LoVo (cell line): ENCODE measurements at regions not wholly inside any gene's neighbourhood (a gene's known extent, or its start where the extent isn't known, plus 50 kb on each side); places are given as distances from the start of the nearest gene placed in this dataset.
"Not testable (repeated sequence)": the region's sequence is repeated elsewhere in the genome, so short reads cannot be mapped to it uniquely, and the experiment has no call there.

Source experiments
- DNase-seq: peaks from one replicate; pipeline ENCODE4 v3.0.0-alpha.2; 2016; ENCODE audit warnings: low spot score

DNA sequence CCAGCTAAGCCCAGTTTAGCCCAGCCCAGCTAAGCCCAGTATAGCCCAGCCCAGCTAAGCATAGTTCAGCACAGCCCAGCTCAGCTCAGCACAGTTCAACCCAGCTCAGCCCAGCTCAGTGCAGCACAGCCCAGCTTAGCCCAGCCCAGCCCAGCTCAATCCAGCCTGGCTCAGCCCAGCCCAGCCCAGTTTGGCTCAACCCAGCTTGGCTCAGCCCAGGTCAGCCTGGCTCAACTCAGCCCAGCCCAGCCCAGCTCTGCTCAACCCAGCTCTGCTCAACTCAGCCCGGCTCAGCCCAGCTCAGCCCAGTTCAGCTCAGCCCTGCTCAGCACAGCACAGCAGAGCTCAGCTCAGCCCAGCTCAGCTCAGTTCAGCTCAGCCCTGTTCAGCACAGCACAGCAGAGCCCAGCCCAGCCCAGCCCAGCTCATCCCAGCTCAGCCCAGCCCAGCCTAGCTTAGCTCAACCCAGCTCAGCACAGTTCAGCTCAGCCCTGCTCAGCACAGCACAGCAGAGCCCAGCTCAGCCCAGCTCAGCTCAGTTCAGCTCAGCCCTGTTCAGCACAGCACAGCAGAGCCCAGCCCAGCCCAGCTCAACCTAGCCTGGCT, 330.9 kb downstream of the TMEM121 start:
- no peak for DNase-seq

DNA sequence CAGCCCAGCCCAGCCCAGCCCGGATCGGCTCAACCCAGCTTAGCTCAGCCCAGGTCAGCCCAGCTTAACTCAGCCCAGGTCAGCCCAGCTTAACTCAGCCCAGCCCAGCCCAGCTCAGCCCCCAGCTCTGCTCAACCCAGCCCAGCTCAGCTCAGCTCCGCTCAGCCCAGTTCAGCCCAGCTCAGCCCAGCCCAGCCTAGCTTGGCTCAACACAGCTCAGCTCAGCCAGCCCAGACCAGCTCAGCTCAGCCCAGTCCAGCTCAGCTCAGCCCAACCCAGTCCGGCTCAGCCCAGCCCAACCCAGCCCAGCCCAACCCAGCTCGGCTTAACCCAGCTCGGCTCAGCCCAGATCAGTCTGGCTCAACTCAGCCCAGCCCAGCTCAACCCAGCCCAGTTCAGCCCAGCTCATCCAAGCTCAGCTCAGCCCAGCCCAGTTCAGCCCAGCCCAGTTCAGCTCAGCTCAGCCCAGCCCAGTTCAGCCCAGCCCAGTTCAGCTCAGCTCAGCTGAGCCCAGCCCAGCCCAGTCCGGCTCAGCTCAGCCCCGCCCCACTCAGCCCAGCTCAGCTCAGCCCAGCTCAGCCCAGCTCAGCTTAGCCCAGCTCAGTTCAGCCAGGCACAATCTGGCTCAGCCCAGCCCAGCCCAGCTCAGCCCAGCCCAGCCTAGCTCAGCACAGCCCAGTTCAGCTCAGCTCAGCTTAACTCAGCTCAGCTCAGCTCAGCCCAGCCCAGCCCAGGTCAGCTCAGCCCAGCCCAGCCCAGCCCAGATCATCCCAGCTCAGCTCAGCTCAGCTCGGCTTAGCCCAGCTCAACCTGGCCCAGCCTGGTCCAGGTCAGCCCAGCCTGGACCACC, 331.7 kb downstream of the TMEM121 start:
- no peak for DNase-seq

DNA sequence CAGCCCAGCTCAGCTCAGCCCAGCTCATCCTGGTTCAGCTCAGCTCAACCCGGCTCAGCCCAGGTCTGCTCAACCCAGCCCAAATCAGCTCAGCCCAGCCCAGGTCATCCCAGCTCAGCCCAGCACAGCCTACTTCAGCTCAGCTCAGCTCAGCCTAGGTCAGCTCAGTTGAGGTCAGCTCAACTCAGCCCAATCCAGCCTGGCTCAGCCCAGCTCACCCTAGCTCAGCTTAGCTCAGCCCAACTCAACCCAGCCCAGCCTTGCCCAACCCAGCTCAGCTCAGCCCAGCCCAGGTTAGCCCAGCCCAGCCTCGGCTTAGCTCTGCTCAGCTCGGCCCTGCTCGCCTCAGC, 332.3 kb downstream of the TMEM121 start:
- no peak for DNase-seq

DNA sequence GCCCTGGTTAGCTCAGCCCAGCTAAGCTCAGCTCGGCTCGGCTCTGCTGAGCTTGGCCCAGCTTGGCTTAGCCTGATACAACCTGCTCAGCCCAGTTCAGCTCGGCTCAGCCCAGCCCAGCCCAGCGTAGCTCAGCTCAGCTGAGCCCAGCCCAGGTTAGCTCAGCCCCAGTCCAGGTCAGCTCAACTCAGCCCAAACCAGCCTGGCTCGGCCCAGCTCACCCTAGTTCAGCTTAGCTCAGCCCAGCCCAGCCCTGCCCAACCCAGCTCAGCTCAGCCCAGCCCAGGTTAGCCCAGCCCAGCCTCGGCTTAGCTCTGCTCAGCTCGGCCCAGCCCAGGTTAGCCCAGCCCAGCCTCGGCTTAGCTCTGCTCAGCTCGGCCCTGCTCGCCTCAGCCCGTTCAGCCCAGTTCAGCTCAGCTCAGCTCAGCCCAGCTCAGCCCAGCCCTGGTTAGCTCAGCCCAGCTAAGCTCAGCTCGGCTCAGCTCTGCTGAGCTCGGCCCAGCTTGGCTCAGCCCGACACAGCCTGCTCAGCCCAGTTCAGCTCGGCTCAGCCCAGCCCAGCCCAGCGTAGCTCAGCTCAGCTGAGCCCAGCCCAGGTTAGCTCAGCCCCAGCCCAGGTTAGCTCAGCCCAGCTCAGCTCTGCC, 332.8 kb downstream of the TMEM121 start:
- DNase-seq, result not testable (repeated sequence)

DNA sequence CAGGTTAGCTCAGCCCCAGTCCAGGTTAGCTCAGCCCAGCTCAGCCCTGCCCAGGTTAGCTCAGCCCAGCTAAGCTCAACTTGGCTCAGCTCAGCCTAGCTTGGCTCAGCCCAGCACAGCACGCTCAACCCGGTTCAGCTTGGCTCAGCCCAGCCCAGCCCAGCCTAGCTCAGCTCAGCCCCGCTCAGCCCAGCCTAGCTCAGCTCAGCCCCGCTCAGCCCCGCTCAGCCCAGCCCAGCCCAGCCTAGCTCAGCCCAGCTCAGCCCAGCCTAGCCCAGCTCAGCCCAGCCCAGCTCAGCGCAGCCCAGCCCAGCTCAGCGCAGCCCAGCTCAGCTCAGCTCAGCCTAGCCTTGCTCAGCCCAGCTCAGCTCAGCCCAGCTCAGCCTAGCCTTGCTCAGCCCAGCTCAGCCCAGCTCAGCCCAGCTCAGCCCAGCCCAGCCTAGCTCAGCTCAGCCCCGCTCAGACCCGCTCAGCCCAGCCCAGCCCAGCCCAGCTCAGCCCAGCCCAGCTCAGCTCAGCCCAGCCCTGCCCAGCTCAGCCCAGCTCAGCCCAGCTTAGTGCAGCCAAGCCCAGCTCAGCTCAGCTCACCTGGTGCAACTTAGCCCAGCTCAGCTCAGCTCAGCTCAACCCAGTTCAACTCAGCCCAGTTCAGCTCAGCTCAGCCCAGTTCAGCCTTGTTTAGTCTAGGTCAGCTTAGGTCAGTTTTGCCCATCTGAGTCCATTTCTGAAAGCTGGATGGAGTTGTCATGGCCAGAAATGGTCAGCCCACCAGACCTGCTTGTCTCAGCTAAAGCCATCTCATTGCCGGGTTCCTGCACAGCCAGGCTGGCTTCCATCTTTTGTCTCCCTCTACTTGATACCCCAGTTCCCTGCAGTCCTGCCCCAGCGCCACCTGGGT, 333.6 kb downstream of the TMEM121 start:
- no peak for DNase-seq

DNA sequence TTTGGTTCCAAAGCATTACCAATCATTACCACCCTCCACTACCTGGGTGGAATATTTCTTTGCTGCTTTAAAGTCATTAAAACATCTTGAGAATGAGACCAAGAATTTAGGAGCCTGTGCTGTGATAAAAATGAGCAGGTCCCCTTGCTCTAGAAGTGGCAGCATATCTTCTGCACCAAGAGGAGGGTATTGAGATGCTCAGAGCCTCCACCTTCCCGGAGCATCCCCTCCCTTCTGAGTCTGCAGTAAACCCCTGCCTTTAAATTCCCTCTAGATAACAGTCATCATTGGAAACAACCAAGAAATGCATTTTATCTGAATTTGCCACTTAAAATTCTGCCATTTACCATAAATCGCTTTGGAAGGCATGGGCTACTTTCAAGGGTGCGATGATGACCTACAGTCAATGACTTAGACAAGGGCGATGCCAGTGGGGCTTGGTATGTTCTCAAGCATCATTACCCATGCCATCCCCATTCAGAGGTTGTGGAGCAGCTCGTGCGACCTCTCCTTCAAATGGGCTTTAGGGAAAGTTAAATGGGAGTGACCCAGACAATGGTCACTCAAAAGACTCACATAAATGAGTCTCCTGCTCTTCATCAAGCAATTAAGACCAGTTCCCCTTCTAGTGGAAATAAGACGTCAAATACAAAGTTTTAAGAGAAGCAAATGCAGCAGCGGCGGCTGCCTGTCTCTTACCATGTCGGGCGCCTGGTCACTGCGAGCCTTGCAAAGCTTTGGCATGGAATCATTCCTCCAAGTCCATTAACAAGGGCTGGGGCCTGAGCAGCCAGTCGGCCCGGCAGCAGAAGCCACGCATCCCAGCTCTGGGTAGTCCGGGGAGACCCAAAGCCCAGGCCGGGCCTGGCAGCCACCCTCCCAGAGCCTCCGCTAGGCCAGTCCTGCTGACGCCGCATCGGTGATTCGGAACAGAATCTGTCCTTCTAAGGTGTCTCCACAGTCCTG, 334.5 kb downstream of the TMEM121 start:
- DNase-seq, result no peak

DNA sequence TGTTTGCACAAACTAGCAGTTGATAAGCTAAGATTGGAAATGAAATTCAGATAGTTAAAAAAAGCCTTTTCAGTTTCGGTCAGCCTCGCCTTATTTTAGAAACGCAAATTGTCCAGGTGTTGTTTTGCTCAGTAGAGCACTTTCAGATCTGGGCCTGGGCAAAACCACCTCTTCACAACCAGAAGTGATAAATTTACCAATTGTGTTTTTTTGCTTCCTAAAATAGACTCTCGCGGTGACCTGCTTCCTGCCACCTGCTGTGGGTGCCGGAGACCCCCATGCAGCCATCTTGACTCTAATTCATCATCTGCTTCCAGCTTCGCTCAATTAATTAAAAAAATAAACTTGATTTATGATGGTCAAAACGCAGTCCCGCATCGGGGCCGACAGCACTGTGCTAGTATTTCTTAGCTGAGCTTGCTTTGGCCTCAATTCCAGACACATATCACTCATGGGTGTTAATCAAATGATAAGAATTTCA, 335.6 kb downstream of the TMEM121 start:
- no peak for DNase-seq

DNA sequence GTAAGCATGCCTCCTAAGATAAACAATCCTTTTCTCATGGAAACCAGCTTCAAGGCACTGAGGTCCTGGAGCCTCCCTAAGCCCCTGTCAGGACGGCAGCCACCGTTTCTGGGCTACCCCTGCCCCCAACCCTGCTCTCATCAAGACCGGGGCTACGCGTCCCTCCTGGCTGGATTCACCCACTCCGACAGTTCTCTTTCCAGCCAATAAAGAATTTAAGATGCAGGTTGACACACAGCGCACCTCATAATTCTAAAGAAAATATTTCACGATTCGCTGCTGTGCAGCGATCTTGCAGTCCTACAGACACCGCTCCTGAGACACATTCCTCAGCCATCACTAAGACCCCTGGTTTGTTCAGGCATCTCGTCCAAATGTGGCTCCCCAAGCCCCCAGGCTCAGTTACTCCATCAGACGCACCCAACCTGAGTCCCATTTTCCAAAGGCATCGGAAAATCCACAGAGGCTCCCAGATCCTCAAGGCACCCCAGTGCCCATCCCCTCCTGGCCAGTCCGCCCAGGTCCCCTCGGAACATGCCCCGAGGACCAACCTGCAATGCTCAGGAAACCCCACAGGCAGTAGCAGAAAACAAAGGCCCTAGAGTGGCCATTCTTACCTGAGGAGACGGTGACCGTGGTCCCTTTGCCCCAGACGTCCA, 336.3 kb downstream of the TMEM121 start:
- no peak for DNase-seq

DNA sequence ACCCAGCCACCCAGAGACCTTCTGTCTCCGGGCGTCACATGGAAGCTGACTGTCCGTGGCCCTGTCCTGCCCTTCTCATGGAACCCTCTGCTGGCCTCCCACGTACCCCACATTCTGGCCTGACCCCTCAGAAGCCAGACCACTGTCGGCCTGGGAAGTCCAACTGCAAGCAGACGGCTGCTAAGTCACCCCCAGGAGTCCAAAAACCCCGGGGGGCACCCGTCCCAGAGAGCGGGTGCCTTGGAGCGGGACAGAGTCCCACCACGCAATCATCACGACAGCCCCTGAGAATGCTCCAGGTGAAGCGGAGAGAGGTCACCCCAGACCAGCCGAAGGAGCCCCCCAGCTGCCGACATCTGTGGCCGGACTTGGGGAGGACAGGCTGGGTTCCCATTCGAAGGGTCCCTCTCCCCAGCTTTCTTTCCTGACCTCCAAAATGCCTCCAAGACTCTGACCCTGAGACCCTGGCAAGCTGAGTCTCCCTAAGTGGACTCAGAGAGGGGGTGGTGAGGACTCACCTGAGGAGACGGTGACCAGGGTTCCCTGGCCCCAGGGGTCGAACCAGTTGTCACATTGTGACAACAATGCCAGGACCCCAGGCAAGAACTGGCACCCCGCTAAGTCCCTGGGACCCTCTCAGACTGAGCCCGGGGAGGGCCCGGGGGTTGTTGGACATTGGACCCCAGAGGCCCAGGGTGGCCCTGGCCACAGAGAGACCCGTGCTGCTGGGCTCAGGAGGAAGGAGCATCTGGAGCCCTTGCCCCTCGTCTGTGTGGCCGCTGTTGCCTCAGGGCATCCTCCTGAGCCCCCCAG, 337.1 kb downstream of the TMEM121 start:
- DNase-seq, result no peak

DNA sequence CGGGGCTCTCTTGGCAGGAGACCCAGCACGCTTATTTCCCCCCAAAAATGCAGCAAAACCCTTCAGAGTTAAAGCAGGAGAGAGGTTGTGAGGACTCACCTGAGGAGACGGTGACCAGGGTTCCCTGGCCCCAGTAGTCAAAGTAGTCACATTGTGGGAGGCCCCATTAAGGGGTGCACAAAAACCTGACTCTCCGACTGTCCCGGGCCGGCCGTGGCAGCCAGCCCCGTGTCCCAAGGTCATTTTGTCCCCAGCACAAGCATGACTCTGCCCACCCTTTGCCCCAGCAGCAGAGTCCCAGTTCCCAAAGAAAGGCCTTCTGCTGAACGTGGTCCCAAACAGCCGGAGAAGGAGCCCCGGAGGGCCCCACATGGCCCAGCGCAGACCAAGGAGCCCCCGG, 337.7 kb downstream of the TMEM121 start:
- no peak for DNase-seq

DNA sequence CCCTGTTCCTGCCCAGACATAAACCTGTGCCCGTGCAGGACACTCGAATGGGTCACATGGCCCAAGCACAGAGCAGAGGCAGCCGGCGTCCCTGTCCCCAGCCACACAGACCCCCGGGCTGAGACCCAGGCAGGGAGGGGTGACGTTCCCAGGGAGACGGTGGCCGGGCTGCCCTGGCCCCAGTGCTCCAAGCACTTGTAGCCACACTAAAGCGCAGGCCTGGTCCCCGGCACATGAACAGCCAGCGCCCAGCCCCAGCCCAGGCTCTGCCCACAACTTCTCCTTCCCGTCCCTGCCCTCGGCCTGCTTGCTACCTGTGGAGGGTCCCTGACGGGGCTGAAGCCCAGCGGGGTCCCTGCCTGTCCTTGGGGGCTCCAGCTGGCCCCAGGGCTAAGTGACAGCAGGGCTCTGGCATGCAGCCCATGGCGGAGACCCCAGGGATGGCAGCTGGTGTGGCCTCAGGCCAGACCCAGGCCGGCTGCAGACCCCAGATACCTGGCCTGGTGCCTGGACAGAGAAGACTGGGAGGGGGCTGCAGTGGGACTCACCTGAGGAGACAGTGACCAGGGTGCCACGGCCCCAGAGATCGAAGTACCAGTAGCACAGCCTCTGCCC, 338.4 kb downstream of the TMEM121 start:
- no peak for DNase-seq

DNA sequence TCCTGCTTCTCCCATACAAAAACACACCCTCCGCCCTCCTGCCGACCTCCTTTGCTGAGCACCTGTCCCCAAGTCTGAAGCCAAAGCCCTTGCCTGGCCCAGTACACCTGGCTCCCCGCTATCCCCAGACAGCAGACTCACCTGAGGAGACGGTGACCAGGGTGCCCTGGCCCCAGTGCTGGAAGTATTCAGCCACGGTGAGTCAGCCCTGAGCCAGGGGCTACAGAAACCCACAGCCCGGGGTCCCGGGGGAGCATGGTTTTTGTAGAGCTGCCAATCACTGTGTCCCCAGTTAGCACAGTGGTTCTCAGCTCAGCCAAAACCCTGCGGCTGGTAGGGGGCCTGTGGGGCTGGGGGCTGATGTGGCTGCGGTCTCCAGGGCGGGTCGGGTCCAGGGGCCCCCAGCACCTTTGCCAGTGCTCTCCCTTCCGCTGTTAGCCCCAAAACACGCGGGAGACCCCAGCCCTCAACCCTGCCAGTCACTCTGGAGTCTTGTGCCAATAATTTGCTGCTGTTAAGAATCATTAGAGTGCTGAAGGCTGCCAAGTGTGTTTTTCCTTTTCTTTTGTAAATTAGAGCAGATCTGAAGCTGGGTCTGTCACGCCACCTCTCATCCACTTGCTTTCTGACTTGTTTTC, 339.0 kb downstream of the TMEM121 start:
- no peak for DNase-seq

DNA sequence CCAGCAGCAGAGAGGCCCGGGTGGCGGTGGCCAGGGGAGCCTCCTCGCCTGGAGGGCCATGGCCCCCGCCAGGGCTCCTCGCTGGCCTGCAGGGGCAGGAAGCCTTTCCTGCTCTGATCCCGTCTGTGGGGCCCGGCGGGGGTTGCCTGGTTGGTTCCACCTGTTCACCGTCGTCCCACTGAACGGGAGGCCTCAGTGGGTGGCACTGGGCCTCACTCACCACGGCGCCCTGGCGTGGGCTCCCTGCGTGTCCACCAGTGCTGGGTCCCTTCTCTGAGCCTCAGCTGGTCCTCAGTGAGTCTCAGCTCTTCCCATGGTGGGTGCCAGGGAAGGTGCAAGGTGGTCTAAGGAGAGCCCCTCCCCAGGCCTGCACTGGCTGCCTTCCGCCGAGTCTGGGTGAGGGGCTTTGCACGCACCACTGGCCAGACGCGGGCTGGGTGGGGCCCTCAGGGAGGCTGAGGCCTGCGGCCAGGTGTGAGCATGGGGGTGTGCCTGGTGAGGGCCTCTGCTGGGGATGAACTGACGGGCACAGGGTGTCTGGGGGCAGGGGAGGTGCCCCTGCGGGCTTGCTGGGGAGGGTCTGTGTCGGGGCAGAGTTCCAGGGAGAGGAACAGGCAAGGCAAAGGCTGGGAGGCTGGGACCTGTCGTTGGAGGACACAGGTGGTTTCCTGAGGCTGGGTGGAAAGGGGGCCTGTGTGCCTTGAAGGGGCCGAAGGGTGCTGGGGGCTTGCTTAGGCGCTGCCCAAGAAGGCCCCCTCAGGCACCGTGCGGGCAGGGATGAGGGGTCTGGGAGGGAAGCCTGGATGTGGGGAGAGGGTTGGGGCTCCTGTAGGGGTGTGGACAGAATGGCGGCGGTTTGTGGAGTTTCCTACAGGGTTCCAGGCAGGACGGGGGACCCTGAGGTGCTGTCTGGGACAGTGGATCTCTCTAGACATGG, 339.8 kb downstream of the TMEM121 start:
- DNase-seq, result no peak

DNA sequence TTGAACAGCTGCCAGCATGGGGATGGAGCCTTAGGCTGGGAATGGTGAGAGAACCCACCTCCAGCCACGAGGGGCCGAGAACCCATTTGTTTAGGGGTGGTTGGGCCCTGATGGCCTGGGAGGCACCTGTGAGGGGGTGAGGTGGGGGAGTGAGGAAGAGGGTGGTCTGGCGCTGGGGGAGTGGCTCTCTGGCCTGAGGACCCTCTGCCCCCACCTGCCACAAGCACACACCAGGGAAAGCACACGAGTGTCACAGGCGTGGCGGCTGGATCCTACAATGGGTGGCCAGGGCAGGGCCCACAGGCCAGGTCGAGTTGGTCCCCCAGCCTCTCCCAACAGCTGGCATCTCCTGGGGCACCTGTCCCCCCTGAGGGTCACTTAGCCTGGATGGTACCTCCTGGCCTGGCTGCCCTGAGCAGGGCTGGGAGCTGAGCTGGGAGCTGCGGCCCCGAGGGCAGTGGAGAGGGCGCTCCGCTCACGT, 340.5 kb downstream of the TMEM121 start:
- DNase-seq, result no peak

DNA sequence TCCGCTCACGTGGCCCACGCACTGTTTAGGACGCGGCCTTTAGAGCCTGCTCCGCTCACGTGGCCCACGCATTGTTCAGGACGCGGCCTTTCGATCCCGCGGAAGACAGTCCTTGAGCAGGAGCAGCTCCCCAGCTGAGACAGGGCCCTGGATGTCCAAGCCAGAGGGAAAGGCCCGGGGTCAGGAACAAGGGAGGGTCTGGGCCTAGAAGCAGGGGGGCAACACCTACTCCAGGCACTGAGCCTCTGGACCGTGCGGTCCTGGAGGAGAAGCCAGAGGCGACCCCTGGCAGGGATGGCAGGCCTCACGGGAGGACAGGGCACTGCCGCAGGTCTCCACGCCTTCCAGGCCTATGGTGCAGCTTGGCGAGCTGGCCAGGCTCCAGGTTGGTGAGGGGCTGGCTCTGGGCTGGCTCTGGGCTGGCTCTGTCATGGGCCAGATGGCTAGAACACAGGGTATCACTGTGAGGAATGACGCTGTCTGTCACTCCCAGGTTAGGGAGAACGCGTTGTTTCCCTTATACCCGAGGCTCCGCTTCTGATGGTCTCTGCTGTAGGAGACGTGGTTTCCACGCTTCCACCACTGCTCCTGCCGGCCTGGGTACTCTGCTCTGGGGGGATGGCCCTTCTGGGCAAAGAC, 341.7 kb downstream of the TMEM121 start:
- DNase-seq, result no peak

DNA sequence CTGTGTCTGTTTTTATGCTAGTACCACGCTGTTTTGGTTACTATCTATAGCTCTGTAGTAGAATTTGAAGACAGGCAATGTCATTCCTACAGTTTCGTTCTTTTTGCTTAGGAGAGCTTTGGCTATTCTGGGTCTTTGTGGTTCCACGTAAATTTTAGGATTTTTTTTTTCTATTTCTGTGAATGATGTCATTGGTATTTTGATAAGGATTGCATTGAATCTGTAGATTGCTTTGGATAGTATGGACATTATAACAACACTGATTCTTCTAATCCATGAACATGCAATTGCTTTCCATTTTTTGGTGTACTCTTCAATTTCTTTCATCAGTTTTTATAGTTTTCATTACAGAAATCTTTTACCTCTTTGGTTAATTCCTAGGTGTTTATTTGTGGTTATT, 345.2 kb downstream of the TMEM121 start:
- no peak for DNase-seq
